Testis (tissue), 2 donors: ENCODE measurements at regions not wholly inside any gene's neighbourhood (a gene's known extent, or its start where the extent isn't known, plus 50 kb on each side); places are given as distances from the start of the nearest gene placed in this dataset.

Source experiments
- DNase-seq: peaks from one replicate; pipeline ENCODE4 v3.0.0-alpha.2; 2019
- H3K27ac ChIP-seq, 2 donors: fragments of 200-600 bp; sonication (generic); one replicate each; pipeline ENCODE4 v1.5.1; 2019
- H3K27me3 ChIP-seq: fragments of 200-600 bp; sonication (generic); one replicate; pipeline ENCODE4 v1.5.1; 2019
- H3K36me3 ChIP-seq: fragments of 200-600 bp; sonication (generic); one replicate; pipeline ENCODE4 v1.5.1; 2017; ENCODE audit warnings: low read depth; ENCODE audit errors: missing control alignments
- H3K4me1 ChIP-seq: fragments of 200-600 bp; sonication (generic); one replicate; pipeline ENCODE4 v1.5.1; 2019
- H3K4me3 ChIP-seq, 2 donors: fragments of 200-600 bp; sonication (generic); one replicate each; pipeline ENCODE4 v1.5.1; 2017 to 2019
- H3K9me3 ChIP-seq: fragments of 200-600 bp; sonication (generic); one replicate; pipeline ENCODE4 v1.5.1; 2017
- CTCF ChIP-seq, 3 experiments: fragments of 450-650 bp in 2 of 3; fragments of 200-600 bp in 1 of 3; sonication (generic) in 1 of 3; IDR thresholded peaks; one replicate each; pipeline ENCODE4 v1.5.1; 2016 to 2019; ENCODE audit warnings: antibody characterized with exemption in 3 of 3, mild to moderate bottlenecking in 2 of 3, moderate library complexity in 1 of 3
- POLR2A ChIP-seq: fragments of 450-650 bp; IDR thresholded peaks from one replicate; pipeline ENCODE4 v1.6.1; 2017; ENCODE audit warnings: antibody characterized with exemption, mild to moderate bottlenecking, moderate library complexity
- WGBS, 2 donors: methylation state at CpG; one replicate each; pipeline ENCODE4 v1.1.5; 2018; 5-methylcytosine and 5-hydroxymethylcytosine counted together
- intact Hi-C: fragments of 100-400 bp; cut with DNase I; formaldehyde crosslinking; loops from one replicate; pipeline ENCODE4 v1.15.1; 2023; ENCODE audit warnings: low total_unique reads

- DNase-seq, result no peak
- 68 to 81% methylated on average over 3 of the region's 3 CpGs for WGBS, 2 donors
- no peaks in the 10 kb centered on the region for H3K9me3 ChIP-seq
- H3K4me1 ChIP-seq, result no peaks in the 10 kb centered on the region
- no peak overlapping the region for H3K27ac ChIP-seq
- H3K36me3 ChIP-seq, result no peaks in the 10 kb centered on the region
- intact Hi-C loops, result no loop called here
- TF ChIP-seq POLR2A (no peak), CTCF (IDR thresholded peaks at IDR 0.05) (no peak)
- H3K27me3 ChIP-seq, result no peaks in the 10 kb centered on the region
- no peak overlapping the region for H3K4me3 ChIP-seq
Observed at GRCh38 chrX:116226665-116227484, 56.3 kb downstream of the AGTR2 start.

- H3K27me3 ChIP-seq, result no peaks in the 10 kb centered on the region
- H3K9me3 ChIP-seq, result no peaks in the 10 kb centered on the region
- no peak overlapping the region for H3K4me3 ChIP-seq
- no peak for DNase-seq
- no peaks in the 10 kb centered on the region for H3K4me1 ChIP-seq
- WGBS, 2 donors, result 35 to 61% methylated on average over 4 of the region's 4 CpGs
- H3K36me3 ChIP-seq, result no peaks in the 10 kb centered on the region
- TF ChIP-seq POLR2A, result no peak
- no peak for TF ChIP-seq CTCF (IDR thresholded peaks at IDR 0.05)
- H3K27ac ChIP-seq, result no peak overlapping the region
- intact Hi-C loops, result no loop called here
Observed at GRCh38 chrX:116230130-116230898, 59.8 kb downstream of the AGTR2 start.

GRCh38 chrX:116232833-116233232 is 62.3 kb downstream of the AGTR2 start:
- no peaks in the 10 kb centered on the region for H3K4me1 ChIP-seq
- intact Hi-C loops, result no loop called here
- DNase-seq, result no peak
- no peaks in the 10 kb centered on the region for H3K36me3 ChIP-seq
- H3K9me3 ChIP-seq, result no peaks in the 10 kb centered on the region
- 67 to 89% methylated on average over 3 of the region's 3 CpGs for WGBS, 2 donors
- no peaks in the 10 kb centered on the region for H3K27me3 ChIP-seq
- H3K4me3 ChIP-seq, result no peak overlapping the region
- no peak overlapping the region for H3K27ac ChIP-seq
- TF ChIP-seq POLR2A (no peak), CTCF (IDR thresholded peaks at IDR 0.05) (no peak)

GRCh38 chrX:116236666-116237065 is 66.1 kb downstream of the AGTR2 start:
- intact Hi-C loops, result no loop called here
- no peak for DNase-seq

More at GRCh38 chrX:116236666-116237065, 66.1 kb downstream of the AGTR2 start:
- H3K4me3 ChIP-seq, result no peak overlapping the region
- no peak for TF ChIP-seq CTCF (IDR thresholded peaks at IDR 0.05)
- TF ChIP-seq POLR2A, result no peak
- no peaks in the 10 kb centered on the region for H3K27me3 ChIP-seq
- H3K36me3 ChIP-seq, result no peaks in the 10 kb centered on the region
- no peaks in the 10 kb centered on the region for H3K9me3 ChIP-seq
- no peaks in the 10 kb centered on the region for H3K4me1 ChIP-seq
- H3K27ac ChIP-seq, result no peak overlapping the region
